Astrocyte (in vitro differentiated cells and primary cell): ENCODE measurements at regions not wholly inside any gene's neighbourhood (a gene's known extent, or its start where the extent isn't known, plus 50 kb on each side); places are given as distances from the start of the nearest gene placed in this dataset.

Experiments used
- DNase-seq: peaks from one replicate; pipeline ENCODE4 v3.0.0-alpha.2; 2010; ENCODE audit warnings: low read depth
- FAIRE-seq: peaks from 2 replicates; lab custom pipeline; 2011; peaks lifted over from hg19 to GRCh38; lab: Jason Lieb, UNC
- H2AFZ ChIP-seq: 2 replicates; pipeline ENCODE4 v1.6.0; 2012; ENCODE audit warnings: low read depth, low read length, inconsistent platforms
- H3K27ac ChIP-seq: 2 replicates; pipeline ENCODE4 v1.5.1; 2011; ENCODE audit warnings: low read depth, low read length, inconsistent platforms
- H3K27me3 ChIP-seq: 2 replicates; pipeline ENCODE4 v1.6.0; 2011; ENCODE audit warnings: low read length, inconsistent platforms; ENCODE audit not compliant: insufficient read depth
- H3K36me3 ChIP-seq: 2 replicates; pipeline ENCODE4 v1.5.1; 2011; ENCODE audit warnings: low read length, inconsistent platforms; ENCODE audit not compliant: insufficient read depth
- H3K4me1 ChIP-seq: 2 replicates; pipeline ENCODE4 v1.5.1; 2011; ENCODE audit warnings: low read length, inconsistent platforms; ENCODE audit not compliant: insufficient read depth
- H3K4me2 ChIP-seq: 2 replicates; pipeline ENCODE4 v1.6.0; 2012; ENCODE audit warnings: low read length, inconsistent platforms
- H3K4me3 ChIP-seq: 2 replicates; pipeline ENCODE4 v1.5.1; 2011; ENCODE audit warnings: low read depth, mild to moderate bottlenecking, low read length, inconsistent platforms; ENCODE audit not compliant: insufficient read depth
- H3K79me2 ChIP-seq: 2 replicates; pipeline ENCODE4 v1.6.0; 2012; ENCODE audit warnings: mild to moderate bottlenecking, low read length, inconsistent platforms; ENCODE audit not compliant: insufficient read depth
- H3K9ac ChIP-seq: 2 replicates; pipeline ENCODE4 v1.6.0; 2012; ENCODE audit warnings: mild to moderate bottlenecking, low read length, inconsistent platforms
- H3K9me3 ChIP-seq: 2 replicates; pipeline ENCODE4 v1.5.1; 2012; ENCODE audit warnings: low read depth, mild to moderate bottlenecking, low read length, inconsistent platforms; ENCODE audit not compliant: insufficient read depth
- H4K20me1 ChIP-seq: 2 replicates; pipeline ENCODE4 v1.6.0; 2012; ENCODE audit warnings: low read length, inconsistent platforms; ENCODE audit not compliant: insufficient read depth
- H3K27ac Mint-ChIP-seq: one replicate; pipeline ENCODE4 v1.8.0; 2021; ENCODE audit warnings: mild to moderate bottlenecking, mixed read lengths; ENCODE audit not compliant: unreplicated experiment
- H3K27me3 Mint-ChIP-seq: one replicate; pipeline ENCODE4 v1.8.0; 2021; ENCODE audit warnings: low read depth, mixed read lengths; ENCODE audit not compliant: unreplicated experiment
- H3K36me3 Mint-ChIP-seq: one replicate; pipeline ENCODE4 v1.8.0; 2021; ENCODE audit warnings: low read depth, mixed read lengths; ENCODE audit not compliant: unreplicated experiment
- H3K4me1 Mint-ChIP-seq: one replicate; pipeline ENCODE4 v1.8.0; 2021; ENCODE audit warnings: low read depth, mixed read lengths; ENCODE audit not compliant: unreplicated experiment
- H3K4me3 Mint-ChIP-seq: one replicate; pipeline ENCODE4 v1.8.0; 2021; ENCODE audit warnings: mild to moderate bottlenecking, moderate library complexity, mixed read lengths; ENCODE audit not compliant: unreplicated experiment
- H3K9me3 Mint-ChIP-seq: one replicate; pipeline ENCODE4 v1.8.0; 2021; ENCODE audit warnings: mild to moderate bottlenecking, mixed read lengths; ENCODE audit not compliant: unreplicated experiment
- EZH2 ChIP-seq: IDR thresholded peaks from 2 replicates; pipeline ENCODE4 v1.6.1; 2012; ENCODE audit warnings: mild to moderate bottlenecking, low read length, inconsistent platforms; ENCODE audit not compliant: insufficient read depth
- TF ChIP-seq, protein P1 (sequence below): IDR thresholded peaks from 2 replicates; pipeline ENCODE4 v1.5.1; 2011; ENCODE audit warnings: low read depth, mild to moderate bottlenecking, inconsistent platforms, low read length, moderate library complexity; ENCODE audit not compliant: insufficient read depth

DNA sequence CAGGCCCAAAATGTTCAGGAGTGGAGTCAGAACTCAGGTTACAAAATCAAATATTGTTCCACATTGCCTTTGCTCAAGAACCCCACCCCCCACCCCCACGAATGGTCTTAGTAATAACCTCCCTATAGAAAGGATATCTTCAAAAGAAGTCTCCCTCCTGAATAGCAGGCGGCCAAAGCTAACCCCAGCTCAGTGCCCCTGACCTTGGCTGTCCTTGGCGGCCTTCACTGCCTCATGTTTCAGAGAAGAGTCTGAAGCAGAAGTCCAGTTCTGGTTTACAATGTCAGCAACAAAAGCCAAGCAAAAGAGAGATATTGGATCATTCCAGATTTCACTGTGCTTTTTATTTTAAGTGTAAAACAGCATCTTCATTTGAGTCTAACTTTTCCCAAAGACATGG is 476.5 kb upstream of the NRP1 start:
- H3K27ac Mint-ChIP-seq = no peak overlapping the region
- peaks cover 9% of the 10 kb centered on the region for H3K4me1 Mint-ChIP-seq
- no peak overlapping the region for H3K4me2 ChIP-seq
- no peaks in the 10 kb centered on the region for H3K9me3 ChIP-seq
- H3K27ac ChIP-seq = no peak overlapping the region
- TF ChIP-seq EZH2 = no peak
- TF ChIP-seq, protein P1, sequence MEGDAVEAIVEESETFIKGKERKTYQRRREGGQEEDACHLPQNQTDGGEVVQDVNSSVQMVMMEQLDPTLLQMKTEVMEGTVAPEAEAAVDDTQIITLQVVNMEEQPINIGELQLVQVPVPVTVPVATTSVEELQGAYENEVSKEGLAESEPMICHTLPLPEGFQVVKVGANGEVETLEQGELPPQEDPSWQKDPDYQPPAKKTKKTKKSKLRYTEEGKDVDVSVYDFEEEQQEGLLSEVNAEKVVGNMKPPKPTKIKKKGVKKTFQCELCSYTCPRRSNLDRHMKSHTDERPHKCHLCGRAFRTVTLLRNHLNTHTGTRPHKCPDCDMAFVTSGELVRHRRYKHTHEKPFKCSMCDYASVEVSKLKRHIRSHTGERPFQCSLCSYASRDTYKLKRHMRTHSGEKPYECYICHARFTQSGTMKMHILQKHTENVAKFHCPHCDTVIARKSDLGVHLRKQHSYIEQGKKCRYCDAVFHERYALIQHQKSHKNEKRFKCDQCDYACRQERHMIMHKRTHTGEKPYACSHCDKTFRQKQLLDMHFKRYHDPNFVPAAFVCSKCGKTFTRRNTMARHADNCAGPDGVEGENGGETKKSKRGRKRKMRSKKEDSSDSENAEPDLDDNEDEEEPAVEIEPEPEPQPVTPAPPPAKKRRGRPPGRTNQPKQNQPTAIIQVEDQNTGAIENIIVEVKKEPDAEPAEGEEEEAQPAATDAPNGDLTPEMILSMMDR = no peak
- FAIRE-seq = no peak
- no peak overlapping the region for H2AFZ ChIP-seq
- no peak for DNase-seq
- no peaks in the 10 kb centered on the region for H3K27me3 Mint-ChIP-seq
- H4K20me1 ChIP-seq = no peaks in the 10 kb centered on the region
- peaks cover 5% of the 10 kb centered on the region for H3K9me3 Mint-ChIP-seq
- no peak overlapping the region for H3K4me3 Mint-ChIP-seq
- no peaks in the 10 kb centered on the region for H3K79me2 ChIP-seq
- H3K27me3 ChIP-seq = no peaks in the 10 kb centered on the region
- no peaks in the 10 kb centered on the region for H3K36me3 Mint-ChIP-seq
- peaks cover 7% of the 10 kb centered on the region for H3K4me1 ChIP-seq
- H3K4me3 ChIP-seq = no peak overlapping the region
- H3K36me3 ChIP-seq = no peaks in the 10 kb centered on the region
- no peak overlapping the region for H3K9ac ChIP-seq

DNA sequence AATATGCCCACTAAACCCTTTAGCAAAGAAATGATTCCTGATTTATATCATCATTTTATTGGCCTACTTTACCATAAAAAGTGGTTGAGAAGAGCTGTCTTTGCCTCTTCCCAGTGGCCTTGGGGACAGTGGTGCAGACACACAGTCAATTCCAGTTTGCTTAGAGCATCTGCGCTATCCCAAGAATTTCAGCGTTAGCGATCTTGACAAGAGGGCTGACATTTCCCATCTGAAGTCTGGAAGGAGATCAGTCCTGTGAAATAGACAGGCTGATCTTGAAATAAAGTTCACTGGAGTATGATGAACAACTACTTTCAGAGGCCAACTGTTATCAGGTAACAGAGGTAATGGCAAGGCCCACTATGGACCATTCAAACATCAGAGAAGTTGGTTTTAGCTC is 475.3 kb upstream of the NRP1 start:
- Mint-ChIP-seq H3K4me3 (no peak overlapping the region), H3K27ac (no peak overlapping the region), H3K27me3 (no peaks in the 10 kb centered on the region), H3K9me3 (peaks cover 5% of the 10 kb centered on the region), H3K36me3 (no peaks in the 10 kb centered on the region), H3K4me1 (peaks cover 9% of the 10 kb centered on the region)
- Histone ChIP-seq H4K20me1 (no peaks in the 10 kb centered on the region), H3K27me3 (no peaks in the 10 kb centered on the region), H3K36me3 (no peaks in the 10 kb centered on the region), H3K9ac (no peak overlapping the region), H3K4me3 (no peak overlapping the region), H3K79me2 (no peaks in the 10 kb centered on the region), H3K27ac (no peak overlapping the region), H3K4me1 (peaks cover 7% of the 10 kb centered on the region), H3K9me3 (no peaks in the 10 kb centered on the region), H2AFZ (no peak overlapping the region), H3K4me2 (no peak overlapping the region)
- DNase-seq (no peak), FAIRE-seq (no peak)
- TF ChIP-seq, protein P1 = no peak
- no peak for TF ChIP-seq EZH2

DNA sequence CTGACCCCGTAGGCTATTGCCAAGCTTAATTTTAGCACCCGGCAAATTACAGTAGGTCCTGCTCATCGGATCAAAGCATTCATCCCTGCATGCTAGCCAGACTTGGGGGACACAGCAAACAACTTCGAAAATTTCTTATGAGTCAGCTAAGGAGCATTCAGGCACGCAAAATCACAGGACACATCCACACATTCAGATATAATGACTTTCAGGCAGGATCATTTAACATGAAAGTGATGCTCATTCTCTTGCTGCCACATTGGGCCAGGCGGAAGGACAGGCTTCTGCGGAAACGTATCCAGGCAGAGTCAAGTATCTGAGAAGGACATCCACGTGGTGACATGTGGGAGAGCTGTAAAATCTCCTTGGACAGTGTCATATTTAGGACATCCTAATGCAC is 474.0 kb upstream of the NRP1 start:
- Mint-ChIP-seq H3K36me3 (no peaks in the 10 kb centered on the region), H3K27ac (no peak overlapping the region), H3K9me3 (peaks cover 3% of the 10 kb centered on the region), H3K27me3 (no peaks in the 10 kb centered on the region), H3K4me3 (no peak overlapping the region), H3K4me1 (peaks cover 9% of the 10 kb centered on the region)
- Histone ChIP-seq H2AFZ (no peak overlapping the region), H4K20me1 (no peaks in the 10 kb centered on the region), H3K4me3 (no peak overlapping the region), H3K27ac (no peak overlapping the region), H3K4me1 (peaks cover 12% of the 10 kb centered on the region), H3K4me2 (peak overlapping the region; percentile 43), H3K36me3 (no peaks in the 10 kb centered on the region), H3K79me2 (no peaks in the 10 kb centered on the region), H3K27me3 (no peaks in the 10 kb centered on the region), H3K9me3 (no peaks in the 10 kb centered on the region), H3K9ac (no peak overlapping the region)
- DNase-seq (peak; percentile 64), FAIRE-seq (no peak)
- TF ChIP-seq, protein P1 = no peak
